Calu3 (cell line): ENCODE measurements at regions not wholly inside any gene's neighbourhood (a gene's known extent, or its start where the extent isn't known, plus 50 kb on each side); places are given as distances from the start of the nearest gene placed in this dataset.

Experiments
- BruUV-seq: library from RNA; stranded (reverse); fragments of 400-500 nt; replicated peaks from 2 replicates; lab custom pipeline; 2021; lab: Mats Ljungman, UMichigan
- CTCF ChIA-PET: fragments of 300-600 bp; sonication (Branson Sonifier 250); formaldehyde crosslinking; loops from one replicate; lab custom pipeline; 2022; ENCODE audit warnings: antibody characterized with exemption; lab: Charles Lee
- DNase-seq: peaks from one replicate; pipeline ENCODE4 v3.0.0; 2022
- H3K27ac Mint-ChIP-seq: one replicate; pipeline ENCODE4 v1.8.0; 2022; ENCODE audit warnings: mixed read lengths; ENCODE audit not compliant: unreplicated experiment
- H3K27me3 Mint-ChIP-seq: one replicate; pipeline ENCODE4 v1.8.0; 2022; ENCODE audit warnings: mixed read lengths; ENCODE audit not compliant: unreplicated experiment
- H3K36me3 Mint-ChIP-seq: one replicate; pipeline ENCODE4 v1.8.0; 2022; ENCODE audit warnings: mild to moderate bottlenecking, moderate library complexity, mixed read lengths; ENCODE audit not compliant: insufficient read depth, unreplicated experiment
- H3K4me1 Mint-ChIP-seq: one replicate; pipeline ENCODE4 v1.8.0; 2022; ENCODE audit warnings: mild to moderate bottlenecking, low read depth, mixed read lengths; ENCODE audit not compliant: unreplicated experiment
- H3K4me3 Mint-ChIP-seq: one replicate; pipeline ENCODE4 v1.8.0; 2022; ENCODE audit warnings: mild to moderate bottlenecking, low read depth, moderate library complexity, mixed read lengths; ENCODE audit not compliant: unreplicated experiment
- H3K9me3 Mint-ChIP-seq: one replicate; pipeline ENCODE4 v1.8.0; 2022; ENCODE audit warnings: low read depth, mixed read lengths; ENCODE audit not compliant: unreplicated experiment
- intact Hi-C: fragments of 100-400 bp; cut with micrococcal nuclease; formaldehyde crosslinking; loops from one replicate; pipeline ENCODE4 v1.10.0; 2022; ENCODE audit not compliant: unreplicated experiment
- TF ChIP-seq, protein P1 (sequence below): fragments of 200-600 bp; IDR thresholded peaks from one replicate; pipeline ENCODE4 v1.8.0; 2022; ENCODE audit warnings: antibody characterized with exemption; ENCODE audit not compliant: unreplicated experiment

DNA sequence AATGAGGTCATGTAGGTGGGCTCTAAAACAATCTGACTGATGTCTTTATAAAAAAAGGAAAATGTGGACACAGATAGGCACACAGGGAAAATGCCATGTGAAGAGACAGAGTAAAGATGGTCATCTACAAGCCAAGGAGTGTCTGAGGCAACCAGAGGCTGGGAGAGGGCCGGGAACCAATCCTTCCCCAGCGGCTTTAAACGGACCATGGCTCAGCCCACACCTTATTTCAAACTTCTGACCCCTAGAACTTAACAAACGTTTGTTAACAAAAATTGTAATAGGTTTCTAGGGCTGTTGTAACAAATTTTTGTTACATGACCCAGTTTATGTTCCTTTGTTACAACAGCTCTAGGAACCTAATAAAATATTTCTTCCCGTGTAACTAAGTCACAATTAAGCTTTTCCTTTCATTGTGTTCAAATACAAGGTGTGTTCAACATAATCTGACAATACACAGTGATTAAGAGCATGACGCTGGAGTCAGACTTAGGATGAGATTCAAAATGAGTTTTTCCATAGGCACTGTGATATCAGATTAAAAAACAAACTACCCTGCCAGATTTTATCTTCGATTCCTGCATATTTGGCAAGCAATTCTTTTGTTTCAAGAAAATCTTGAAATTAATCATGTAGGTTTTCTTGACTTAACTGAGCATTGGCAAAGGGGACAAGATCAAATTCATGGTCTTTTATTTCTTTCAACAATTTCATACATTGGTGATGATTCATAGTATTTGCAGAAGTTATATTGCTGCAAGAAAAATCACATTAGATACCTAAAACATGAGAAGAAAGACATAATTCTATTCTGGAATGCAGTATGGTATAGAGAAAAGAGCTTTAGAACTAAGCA, 169.5 kb upstream of the RIPOR2 start:
- TF ChIP-seq, protein P1, sequence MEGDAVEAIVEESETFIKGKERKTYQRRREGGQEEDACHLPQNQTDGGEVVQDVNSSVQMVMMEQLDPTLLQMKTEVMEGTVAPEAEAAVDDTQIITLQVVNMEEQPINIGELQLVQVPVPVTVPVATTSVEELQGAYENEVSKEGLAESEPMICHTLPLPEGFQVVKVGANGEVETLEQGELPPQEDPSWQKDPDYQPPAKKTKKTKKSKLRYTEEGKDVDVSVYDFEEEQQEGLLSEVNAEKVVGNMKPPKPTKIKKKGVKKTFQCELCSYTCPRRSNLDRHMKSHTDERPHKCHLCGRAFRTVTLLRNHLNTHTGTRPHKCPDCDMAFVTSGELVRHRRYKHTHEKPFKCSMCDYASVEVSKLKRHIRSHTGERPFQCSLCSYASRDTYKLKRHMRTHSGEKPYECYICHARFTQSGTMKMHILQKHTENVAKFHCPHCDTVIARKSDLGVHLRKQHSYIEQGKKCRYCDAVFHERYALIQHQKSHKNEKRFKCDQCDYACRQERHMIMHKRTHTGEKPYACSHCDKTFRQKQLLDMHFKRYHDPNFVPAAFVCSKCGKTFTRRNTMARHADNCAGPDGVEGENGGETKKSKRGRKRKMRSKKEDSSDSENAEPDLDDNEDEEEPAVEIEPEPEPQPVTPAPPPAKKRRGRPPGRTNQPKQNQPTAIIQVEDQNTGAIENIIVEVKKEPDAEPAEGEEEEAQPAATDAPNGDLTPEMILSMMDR: no peak
- Mint-ChIP-seq H3K27ac (no peak overlapping the region), H3K36me3 (no peaks in the 10 kb centered on the region), H3K9me3 (no peaks in the 10 kb centered on the region), H3K27me3 (peaks cover 61% of the 10 kb centered on the region), H3K4me1 (no peaks in the 10 kb centered on the region), H3K4me3 (no peak overlapping the region)
- intact Hi-C loops: no loop called here
- no TSS peak for BruUV-seq
- no peak for DNase-seq
- CTCF ChIA-PET: interaction anchor here (0.8 to 1.3 kb wide), 2 partner anchors 10 to 16 kb away, joined by 3 read pairs; no protein-coding TSS in a partner anchor

GRCh38 chr6:25107218-25107617, 171.5 kb upstream of the RIPOR2 start:
- CTCF ChIA-PET: no interaction called here

GRCh38 chr6:25111782-25112181, 167.4 kb upstream of the CARMIL1 start:
- H3K9me3 Mint-ChIP-seq: no peaks in the 10 kb centered on the region
- intact Hi-C loops: no loop called here
- DNase-seq: no peak
- TF ChIP-seq, protein P1: no peak
- no TSS peak for BruUV-seq
- CTCF ChIA-PET: interaction anchor here (0.5 to 0.6 kb wide), 2 partner anchors 191 to 728 kb away, joined by 3 to 5 read pairs; no protein-coding TSS in a partner anchor
- no peaks in the 10 kb centered on the region for H3K36me3 Mint-ChIP-seq
- no peak overlapping the region for H3K27ac Mint-ChIP-seq
- no peaks in the 10 kb centered on the region for H3K4me1 Mint-ChIP-seq
- H3K4me3 Mint-ChIP-seq: no peak overlapping the region
- peaks cover 70% of the 10 kb centered on the region for H3K27me3 Mint-ChIP-seq

More at GRCh38 chr6:25107218-25107617, 171.5 kb upstream of the RIPOR2 start:
- no peaks in the 10 kb centered on the region for H3K9me3 Mint-ChIP-seq
- no peaks in the 10 kb centered on the region for H3K36me3 Mint-ChIP-seq
- DNase-seq: no peak
- BruUV-seq: no TSS peak
- H3K27ac Mint-ChIP-seq: no peak overlapping the region
- no peaks in the 10 kb centered on the region for H3K4me1 Mint-ChIP-seq
- no peak overlapping the region for H3K4me3 Mint-ChIP-seq
- H3K27me3 Mint-ChIP-seq: peaks cover 51% of the 10 kb centered on the region
- TF ChIP-seq, protein P1: no peak
- intact Hi-C loops: no loop called here

DNA sequence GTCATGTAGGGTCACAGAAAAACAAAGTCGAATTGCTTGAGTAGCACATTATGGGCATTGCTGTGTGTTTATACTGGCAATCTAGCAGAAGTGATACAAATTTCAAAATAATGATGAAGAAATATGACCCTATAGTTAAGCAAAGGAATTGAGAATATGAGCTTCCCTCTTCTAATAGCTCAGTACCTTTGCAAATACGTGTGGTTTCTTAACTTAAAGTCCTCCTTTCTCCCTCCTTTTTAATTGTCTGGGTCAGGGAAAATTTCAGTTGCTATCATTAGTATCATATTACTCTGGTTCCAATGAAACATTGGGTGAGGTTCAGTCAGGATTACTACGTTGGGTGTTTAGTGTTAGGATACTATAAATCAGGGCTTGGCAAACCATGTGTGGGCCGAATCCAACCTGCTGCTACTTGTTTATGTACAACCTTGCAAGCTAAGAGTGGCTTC, 166.8 kb upstream of the CARMIL1 start:
- CTCF ChIA-PET: interaction anchor here (0.5 to 0.6 kb wide), 4 partner anchors 10 to 729 kb away, joined by 3 to 5 read pairs (median 3); no protein-coding TSS in a partner anchor
- Mint-ChIP-seq H3K9me3 (no peaks in the 10 kb centered on the region), H3K36me3 (no peaks in the 10 kb centered on the region), H3K4me3 (no peak overlapping the region), H3K27me3 (peaks cover 64% of the 10 kb centered on the region), H3K27ac (no peak overlapping the region), H3K4me1 (no peaks in the 10 kb centered on the region)
- intact Hi-C loops: no loop called here
- BruUV-seq: no TSS peak
- DNase-seq: no peak
- TF ChIP-seq, protein P1: no peak
